OCI-LY3 (cell line): ENCODE measurements at regions not wholly inside any gene's neighbourhood (a gene's known extent, or its start where the extent isn't known, plus 50 kb on each side); places are given as distances from the start of the nearest gene placed in this dataset.

Experiments
- CTCF ChIP-seq: fragments of 200-600, 300-600 bp; sonication (generic); IDR thresholded peaks from 2 replicates; pipeline ENCODE4 v1.5.1; 2014; ENCODE audit warnings: antibody characterized with exemption, low read length, low read depth
- EZH2phosphoT487 ChIP-seq: fragments of 200-600 bp; shearing (Covaris generic); IDR thresholded peaks from 2 replicates; pipeline ENCODE4 v1.6.1; 2018; ENCODE audit warnings: antibody characterized with exemption, mixed run types, low read depth

- TF ChIP-seq CTCF (no peak), EZH2phosphoT487 (no peak)
Measured at GRCh38 chr4:58261526-58261925, 1151.3 kb upstream of the IGFBP7 start.
